HL-60 (cell line): ENCODE measurements at regions not wholly inside any gene's neighbourhood (a gene's known extent, or its start where the extent isn't known, plus 50 kb on each side); places are given as distances from the start of the nearest gene placed in this dataset.
A peak's percentile ranks its signal among the peaks of the same experiment; 100 is the strongest.
"Not testable (repeated sequence)": the region's sequence is repeated elsewhere in the genome, so short reads cannot be mapped to it uniquely, and the experiment has no call there.

Experiments
- DNase-seq, 2 experiments: peaks; one replicate each; pipeline ENCODE4 v3.0.0-alpha.2; 2010 to 2020; ENCODE audit warnings: low read depth in 1 of 2, low spot score in 1 of 2
- H3K27ac ChIP-seq: fragments of 250-450 bp; sonication (Bioruptor Pico); replicated peaks from 2 replicates; pipeline ENCODE4 v1.5.1; 2020; ENCODE audit warnings: mild to moderate bottlenecking, moderate library complexity
- H3K27me3 ChIP-seq: fragments of 250-450 bp; sonication (Bioruptor Pico); 2 replicates; pipeline ENCODE4 v1.5.1; 2021; ENCODE audit warnings: mild to moderate bottlenecking, moderate library complexity; ENCODE audit not compliant: insufficient read depth, poor library complexity, severe bottlenecking
- H3K4me3 ChIP-seq: replicated peaks from 2 replicates; pipeline ENCODE4 v1.5.1; 2011; ENCODE audit warnings: mild to moderate bottlenecking, control low read depth, low read length; ENCODE audit not compliant: insufficient read depth
- CTCF ChIP-seq: IDR thresholded peaks from one replicate; pipeline ENCODE4 v1.5.1; 2011; ENCODE audit warnings: low read length, control low read depth, inconsistent platforms; ENCODE audit not compliant: insufficient read depth
- GABPA ChIP-seq: IDR thresholded peaks from 2 replicates; pipeline ENCODE4 v1.6.1; 2012; ENCODE audit warnings: low read depth
- POLR2AphosphoS5 ChIP-seq: IDR thresholded peaks from 2 replicates; pipeline ENCODE4 v1.6.1; 2012; ENCODE audit warnings: low read depth
- REST ChIP-seq: IDR thresholded peaks from 2 replicates; pipeline ENCODE4 v1.6.1; 2012; ENCODE audit warnings: low read depth; ENCODE audit not compliant: insufficient replicate concordance
- SPI1 ChIP-seq: IDR thresholded peaks from 2 replicates; pipeline ENCODE4 v1.6.1; 2012; ENCODE audit warnings: low read depth, mild to moderate bottlenecking, borderline replicate concordance

- peaks cover 19% of the 10 kb centered on the region for H3K27me3 ChIP-seq
- TF ChIP-seq SPI1 (no peak), CTCF (peak; percentile 0), POLR2AphosphoS5 (no peak), REST (no peak)
- DNase-seq = no peak
- no peak overlapping the region for H3K4me3 ChIP-seq
- H3K27ac ChIP-seq = no peak overlapping the region
Observed at GRCh38 chr22:22380098-22381030, 128.2 kb downstream of the ZNF280B start.

- H3K27ac ChIP-seq, DNase-seq, H3K4me3 ChIP-seq: not testable (repeated sequence)
- H3K27me3 ChIP-seq = peaks cover 19% of the 10 kb centered on the region
Observed at GRCh38 chr22:22381292-22381691, 127.2 kb downstream of the ZNF280B start.

GRCh38 chr22:22384267-22384666, 124.3 kb downstream of the ZNF280B start:
- Histone ChIP-seq H3K27ac (no peak overlapping the region), H3K27me3 (peaks cover 19% of the 10 kb centered on the region), H3K4me3 (no peak overlapping the region)
- TF ChIP-seq SPI1 (no peak), REST (no peak), POLR2AphosphoS5 (no peak), CTCF (no peak), GABPA (no peak)
- DNase-seq = no peak

- Histone ChIP-seq H3K4me3 (no peak overlapping the region), H3K27ac (no peak overlapping the region), H3K27me3 (peaks cover 19% of the 10 kb centered on the region)
- no peak for DNase-seq
- TF ChIP-seq REST (no peak), SPI1 (no peak), POLR2AphosphoS5 (no peak), CTCF (no peak), GABPA (no peak)
Observed at GRCh38 chr22:22384668-22385244, 123.8 kb downstream of the ZNF280B start.
